ENCODE measurements at regions not wholly inside any gene's neighbourhood (a gene's known extent, or its start where the extent isn't known, plus 50 kb on each side); places are given as distances from the start of the nearest gene placed in this dataset.

DNA sequence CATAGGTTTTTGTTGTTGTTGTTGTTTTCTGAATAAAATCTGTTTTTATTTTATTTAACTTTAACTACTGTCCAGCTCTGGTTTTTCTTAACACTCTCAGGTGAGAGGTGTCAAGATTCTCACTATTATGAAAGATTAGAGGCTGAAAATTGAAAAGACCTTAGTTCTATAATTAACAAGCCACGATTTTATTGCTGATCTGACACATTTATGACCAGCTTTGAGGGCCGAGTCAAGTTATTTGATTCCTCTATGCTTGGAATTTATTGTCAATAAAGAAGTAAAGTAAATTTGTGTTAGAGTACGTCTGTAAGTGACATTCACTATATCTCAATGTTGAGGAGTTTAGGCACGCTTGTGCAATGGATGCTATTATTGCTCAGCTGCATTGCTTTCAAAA is 808.8 kb downstream of the GALC start:
- H3K27ac Mint-ChIP-seq = no peak overlapping the region
- TF ChIP-seq CTCF (IDR thresholded peaks at IDR 0.05; ENCODE audit: unreplicated experiment) = no peak
- no peaks in the 10 kb centered on the region for H3K9me3 Mint-ChIP-seq (ENCODE audit: low read depth)
- H3K36me3 Mint-ChIP-seq (ENCODE audit: insufficient read depth) = no peaks in the 10 kb centered on the region
- no peak overlapping the region for H3K4me3 Mint-ChIP-seq (ENCODE audit: low read depth)
- peaks cover 3% of the 10 kb centered on the region for H3K4me1 Mint-ChIP-seq (ENCODE audit: low read depth)
- peaks cover 1% of the 10 kb centered on the region for H3K27me3 Mint-ChIP-seq
- DNase-seq (ENCODE audit: low spot score, unreplicated experiment) = no peak

DNA sequence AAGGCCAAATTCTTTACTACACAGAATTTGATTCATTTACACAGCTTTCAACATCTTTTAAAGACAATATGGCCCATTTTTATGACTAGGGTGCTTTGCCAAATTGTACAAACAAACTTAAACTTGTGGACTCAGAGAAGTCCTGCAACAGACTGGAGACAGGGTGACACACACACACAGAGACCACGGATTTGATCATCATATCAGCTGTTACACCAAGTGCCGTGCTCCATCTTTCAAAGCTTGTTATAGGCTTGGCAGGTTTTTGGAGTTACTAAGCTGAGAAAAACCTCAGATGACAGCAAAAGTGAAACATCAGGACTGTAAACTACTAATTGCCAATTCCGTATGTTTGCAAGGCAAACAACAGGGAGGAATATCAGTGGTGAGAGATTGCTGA is 811.7 kb downstream of the GALC start:
- Mint-ChIP-seq H3K27ac (no peak overlapping the region), H3K27me3 (no peaks in the 10 kb centered on the region), H3K36me3 (ENCODE audit: insufficient read depth) (no peaks in the 10 kb centered on the region), H3K4me1 (ENCODE audit: low read depth) (peaks cover 3% of the 10 kb centered on the region), H3K9me3 (ENCODE audit: low read depth) (peaks cover 7% of the 10 kb centered on the region), H3K4me3 (ENCODE audit: low read depth) (no peak overlapping the region)
- no peak for DNase-seq (ENCODE audit: low spot score, unreplicated experiment)
- TF ChIP-seq CTCF (IDR thresholded peaks at IDR 0.05; ENCODE audit: unreplicated experiment) = no peak

DNA sequence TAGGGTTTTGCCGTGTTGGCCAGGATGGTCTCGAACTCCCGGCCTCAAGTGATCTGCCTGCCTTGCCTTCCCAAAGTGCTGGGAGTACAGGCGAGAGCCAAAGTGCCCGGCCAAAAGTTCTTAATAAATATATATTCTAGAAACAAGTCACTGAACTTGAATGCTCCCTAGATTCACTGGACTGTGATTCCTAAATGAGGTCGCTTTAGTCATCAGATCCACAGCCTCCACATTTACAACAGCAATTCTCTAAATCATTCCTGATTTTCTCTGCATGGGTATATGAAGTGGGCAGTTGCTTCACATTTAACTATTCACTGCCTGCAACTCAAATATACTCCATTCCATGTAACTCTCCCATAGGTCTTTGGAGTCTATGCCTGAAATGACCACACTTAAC is 813.0 kb downstream of the GALC start:
- H3K4me1 Mint-ChIP-seq (ENCODE audit: low read depth) = peaks cover 3% of the 10 kb centered on the region
- H3K9me3 Mint-ChIP-seq (ENCODE audit: low read depth) = peaks cover 7% of the 10 kb centered on the region
- DNase-seq (ENCODE audit: low spot score, unreplicated experiment) = no peak
- TF ChIP-seq CTCF (IDR thresholded peaks at IDR 0.05; ENCODE audit: unreplicated experiment) = no peak
- no peaks in the 10 kb centered on the region for H3K27me3 Mint-ChIP-seq
- no peak overlapping the region for H3K27ac Mint-ChIP-seq
- no peaks in the 10 kb centered on the region for H3K36me3 Mint-ChIP-seq (ENCODE audit: insufficient read depth)
- no peak overlapping the region for H3K4me3 Mint-ChIP-seq (ENCODE audit: low read depth)

DNA sequence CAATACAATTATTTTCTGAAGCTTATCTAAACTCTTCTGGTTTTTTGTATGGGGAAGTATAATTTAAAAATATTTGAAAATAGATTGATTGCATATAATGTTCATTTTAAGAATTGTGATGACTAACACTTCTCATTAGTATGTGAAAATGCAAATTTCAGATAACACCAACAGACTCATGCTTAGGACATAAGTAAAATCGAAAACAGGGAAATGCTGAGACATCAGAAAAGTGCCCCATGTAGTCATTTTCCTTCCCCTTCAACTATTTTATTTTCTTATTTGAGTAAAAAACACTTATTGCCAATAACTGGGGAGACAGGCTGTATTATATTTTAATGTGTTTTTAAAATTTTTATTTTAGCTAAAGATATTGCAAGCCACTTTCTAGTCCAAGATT is 814.7 kb downstream of the GALC start:
- Mint-ChIP-seq H3K4me3 (ENCODE audit: low read depth) (no peak overlapping the region), H3K4me1 (ENCODE audit: low read depth) (peaks cover 3% of the 10 kb centered on the region), H3K9me3 (ENCODE audit: low read depth) (peaks cover 7% of the 10 kb centered on the region), H3K27me3 (no peaks in the 10 kb centered on the region), H3K36me3 (ENCODE audit: insufficient read depth) (no peaks in the 10 kb centered on the region), H3K27ac (no peak overlapping the region)
- DNase-seq (ENCODE audit: low spot score, unreplicated experiment) = no peak
- TF ChIP-seq CTCF (IDR thresholded peaks at IDR 0.05; ENCODE audit: unreplicated experiment) = no peak

GRCh38 chr14:87175175-87175574 is 817.8 kb downstream of the GALC start:
- no peak for TF ChIP-seq CTCF (IDR thresholded peaks at IDR 0.05; ENCODE audit: unreplicated experiment)
- DNase-seq (ENCODE audit: low spot score, unreplicated experiment) = no peak
- Mint-ChIP-seq H3K27me3 (no peaks in the 10 kb centered on the region), H3K27ac (no peak overlapping the region), H3K4me1 (ENCODE audit: low read depth) (no peaks in the 10 kb centered on the region), H3K4me3 (ENCODE audit: low read depth) (no peak overlapping the region), H3K9me3 (ENCODE audit: low read depth) (peaks cover 7% of the 10 kb centered on the region), H3K36me3 (ENCODE audit: insufficient read depth) (no peaks in the 10 kb centered on the region)
